Neural progenitor cell (in vitro differentiated cells): ENCODE measurements at regions not wholly inside any gene's neighbourhood (a gene's known extent, or its start where the extent isn't known, plus 50 kb on each side); places are given as distances from the start of the nearest gene placed in this dataset.

Experiments
- CTCF ChIP-seq: fragments of 200-600 bp; sonication (generic); IDR thresholded peaks from 2 replicates; pipeline ENCODE4 v1.5.1; 2017; ENCODE audit warnings: antibody characterized with exemption, mild to moderate bottlenecking
- EZH2 ChIP-seq: fragments of 200-600 bp; sonication (generic); IDR thresholded peaks from 2 replicates; pipeline ENCODE4 v1.6.1; 2017; ENCODE audit warnings: antibody characterized with exemption, mild to moderate bottlenecking, moderate library complexity

GRCh38 chr11:33552756-33553155 lies 147.9 kb downstream of the C11orf91 start:
- no peak for TF ChIP-seq EZH2
- no peak for TF ChIP-seq CTCF
